Endothelial cell of umbilical vein (primary cell): ENCODE measurements at regions not wholly inside any gene's neighbourhood (a gene's known extent, or its start where the extent isn't known, plus 50 kb on each side); places are given as distances from the start of the nearest gene placed in this dataset.

Experiments
- BruUV-seq: library from RNA; stranded (reverse); fragments of 400-500 nt; replicated peaks from 2 replicates; lab custom pipeline; 2021; lab: Mats Ljungman, UMichigan
- CTCF ChIA-PET: fragments of 300-600, 350-600 bp; sonication (Branson Sonifier 250); formaldehyde crosslinking; loops from one replicate; lab custom pipeline; 2021; ENCODE audit warnings: antibody characterized with exemption, inconsistent platforms; lab: Charles Lee
- POLR2A ChIA-PET: fragments of 300-600, 350-600 bp; sonication (Branson Sonifier 250); formaldehyde crosslinking; loops from one replicate; lab custom pipeline; 2021; ENCODE audit warnings: antibody characterized with exemption, inconsistent platforms; lab: Charles Lee
- DNase-seq: peaks from one replicate; pipeline ENCODE4 v3.0.0-alpha.2; 2011; ENCODE audit warnings: low read depth, low spot score
- FAIRE-seq: peaks from 2 replicates; lab custom pipeline; 2011; peaks lifted over from hg19 to GRCh38; lab: Jason Lieb, UNC
- H2AFZ ChIP-seq: 2 replicates; pipeline ENCODE4 v1.6.0; 2012; ENCODE audit warnings: low read depth, low read length, control low read depth, inconsistent platforms
- H3K27ac ChIP-seq: 2 replicates; pipeline ENCODE4 v1.5.1; 2011; ENCODE audit warnings: low read depth, mild to moderate bottlenecking, control low read depth, low read length, moderate library complexity; ENCODE audit not compliant: insufficient read depth
- H3K27me3 ChIP-seq, 2 experiments: 2 replicates each; pipeline versions ENCODE4 v1.6.0 to v1.6.1; 2011; ENCODE audit warnings: low read length in 2 of 2, mixed read lengths in 1 of 2; ENCODE audit not compliant: control insufficient read depth in 2 of 2, insufficient read depth in 2 of 2
- H3K36me3 ChIP-seq, 2 experiments: 2 replicates in 1 of 2; 3 replicates in 1 of 2; pipeline ENCODE4 v1.5.1; 2011; ENCODE audit warnings: low read length in 2 of 2, mild to moderate bottlenecking in 1 of 2, moderate library complexity in 1 of 2; ENCODE audit not compliant: control insufficient read depth in 2 of 2, insufficient read depth in 2 of 2; ENCODE audit errors: extremely low read depth in 1 of 2
- H3K4me1 ChIP-seq: 3 replicates; pipeline ENCODE4 v1.5.1; 2011; ENCODE audit warnings: mild to moderate bottlenecking, low read length; ENCODE audit not compliant: control insufficient read depth, insufficient read depth; ENCODE audit errors: extremely low read depth
- H3K4me2 ChIP-seq: 2 replicates; pipeline ENCODE4 v1.6.1; 2011; ENCODE audit warnings: low read length, control low read depth, mixed read lengths; ENCODE audit not compliant: insufficient read depth
- H3K4me3 ChIP-seq, 3 experiments: fragments of 200-600 bp in 1 of 3; sonication (generic), shearing (Covaris generic) in 1 of 3; replicated peaks in 1 of 3; 2 replicates each; pipeline ENCODE4 v1.5.1; 2011 to 2016; ENCODE audit warnings: control low read depth in 3 of 3, low read length in 3 of 3, mild to moderate bottlenecking in 2 of 3, inconsistent platforms in 1 of 3, low read depth in 1 of 3, moderate library complexity in 1 of 3; ENCODE audit not compliant: insufficient read depth in 1 of 3
- H3K79me2 ChIP-seq: 2 replicates; pipeline ENCODE4 v1.6.0; 2012; ENCODE audit warnings: low read length, inconsistent platforms; ENCODE audit not compliant: control insufficient read depth, insufficient read depth
- H3K9ac ChIP-seq: replicated peaks from 2 replicates; pipeline ENCODE3; 2011; ENCODE audit warnings: low read length, control low read depth; ENCODE audit not compliant: insufficient read depth; ENCODE audit errors: extremely low read depth
- H3K9me1 ChIP-seq: replicated peaks from 3 replicates; pipeline ENCODE4 v1.6.0; 2011; ENCODE audit warnings: mild to moderate bottlenecking, low read length; ENCODE audit not compliant: control insufficient read depth, insufficient read depth; ENCODE audit errors: extremely low read depth
- H3K9me3 ChIP-seq: replicated peaks from 2 replicates; pipeline ENCODE4 v1.5.1; 2012; ENCODE audit warnings: low read length, inconsistent platforms; ENCODE audit not compliant: control insufficient read depth, insufficient read depth
- H4K20me1 ChIP-seq: replicated peaks from 2 replicates; pipeline ENCODE3; 2011; ENCODE audit warnings: mild to moderate bottlenecking, low read length; ENCODE audit not compliant: control insufficient read depth, insufficient read depth; ENCODE audit errors: extremely low read depth
- CTCF ChIP-seq, 2 donors: IDR thresholded peaks; 1 replicate in 1 of 2; 2 replicates in 1 of 2; pipeline ENCODE4 v1.5.1; 2011; ENCODE audit warnings: low read length in 2 of 2, mild to moderate bottlenecking in 2 of 2, moderate library complexity in 2 of 2, control low read depth in 1 of 2, inconsistent platforms in 1 of 2, low read depth in 1 of 2; ENCODE audit not compliant: insufficient read depth in 1 of 2; ENCODE audit errors: extremely low read depth in 1 of 2
- EZH2 ChIP-seq: IDR thresholded peaks from 2 replicates; pipeline ENCODE4 v1.6.1; 2012; ENCODE audit warnings: borderline replicate concordance, low read depth, mild to moderate bottlenecking, moderate library complexity, low read length, inconsistent platforms; ENCODE audit not compliant: severe bottlenecking
- FOS ChIP-seq: IDR thresholded peaks from 2 replicates; pipeline ENCODE4 v1.6.1; 2011; ENCODE audit warnings: mild to moderate bottlenecking, low read length, moderate library complexity, borderline replicate concordance; ENCODE audit not compliant: insufficient read depth
- GATA2 ChIP-seq: IDR thresholded peaks from 2 replicates; pipeline ENCODE4 v1.7.0; 2011; ENCODE audit warnings: low read depth, mild to moderate bottlenecking, moderate library complexity, mixed read lengths, low read length; ENCODE audit not compliant: insufficient read length, insufficient read depth
- JUN ChIP-seq: IDR thresholded peaks from 2 replicates; pipeline ENCODE4 v1.6.1; 2011; ENCODE audit warnings: borderline replicate concordance, low read depth; ENCODE audit not compliant: insufficient read length, insufficient read depth
- MAX ChIP-seq: IDR thresholded peaks from 2 replicates; pipeline ENCODE4 v1.6.1; 2011; ENCODE audit not compliant: insufficient read depth, insufficient read length
- MYC ChIP-seq: IDR thresholded peaks from one replicate; pipeline ENCODE4 v1.6.1; 2011; ENCODE audit warnings: mild to moderate bottlenecking, low read depth, low read length
- POLR2A ChIP-seq: IDR thresholded peaks from 2 replicates; pipeline ENCODE4 v1.6.1; 2012; ENCODE audit warnings: low read depth, mild to moderate bottlenecking, control low read depth, low read length
- POLR2AphosphoS5 ChIP-seq: IDR thresholded peaks from 2 replicates; pipeline ENCODE4 v1.6.1; 2012; ENCODE audit warnings: low read depth, mild to moderate bottlenecking, control low read depth, low read length, moderate library complexity; ENCODE audit not compliant: insufficient read depth
- dilution Hi-C: fragments of 300-500 bp; cut with MboI; formaldehyde crosslinking; loops from one replicate; pipeline ENCODE4 v1.15.0; 2019; ENCODE audit warnings: low sequenced_read_pairs; ENCODE audit not compliant: extremely low pct_ligation_motif_present
- intact Hi-C: fragments of 100-400 bp; cut with micrococcal nuclease; formaldehyde crosslinking; loops from one replicate; pipeline ENCODE4 v1.10.0; 2022

- TF ChIP-seq MAX, result no peak
- no peak for TF ChIP-seq FOS
- no peak for TF ChIP-seq EZH2
- TF ChIP-seq GATA2, result no peak
- no peak for TF ChIP-seq JUN
- TF ChIP-seq MYC, result no peak
- CTCF ChIA-PET, result no interaction called here
- BruUV-seq, result no TSS peak
Measured at GRCh38 chr4:132297346-132297745, 851.7 kb upstream of the PCDH10 start.

GRCh38 chr4:132299841-132300240 is 849.3 kb upstream of the PCDH10 start:
- no peak for FAIRE-seq
- Histone ChIP-seq H3K9me1 (no peaks in the 10 kb centered on the region), H3K36me3 (no peaks in the 10 kb centered on the region), H3K4me1 (no peaks in the 10 kb centered on the region), H3K4me3 (no peak overlapping the region), H3K9me3 (no peaks in the 10 kb centered on the region), H3K27me3 (no peaks in the 10 kb centered on the region), H3K27ac (no peak overlapping the region), H3K79me2 (no peaks in the 10 kb centered on the region), H3K4me2 (no peak overlapping the region), H4K20me1 (no peaks in the 10 kb centered on the region), H3K9ac (no peak overlapping the region), H2AFZ (no peak overlapping the region)
- ChIA-PET CTCF (interaction anchor here (0.9 kb wide), 1 partner anchor 670 kb away, joined by 3 read pairs; no protein-coding TSS in a partner anchor), POLR2A (no interaction called here)
- DNase-seq, result no peak
- no TSS peak for BruUV-seq
- intact Hi-C loops (no loop called here), dilution Hi-C loops (no loop called here)
- TF ChIP-seq CTCF (IDR thresholded peaks at IDR 0.05; ENCODE audit: extremely low read depth in 1 of 2, insufficient read depth in 1 of 2, low read depth in 1 of 2, low read length in 2 of 2), result no peak
- no peak for TF ChIP-seq JUN
- TF ChIP-seq FOS, result no peak
- TF ChIP-seq GATA2, result no peak
- no peak for TF ChIP-seq EZH2
- TF ChIP-seq MAX, result no peak
- TF ChIP-seq POLR2AphosphoS5, result no peak
- TF ChIP-seq POLR2A, result no peak
- TF ChIP-seq MYC, result no peak

More at GRCh38 chr4:132297346-132297745, 851.7 kb upstream of the PCDH10 start:
- no peak overlapping the region for H3K4me2 ChIP-seq
- no peaks in the 10 kb centered on the region for H4K20me1 ChIP-seq
- DNase-seq (peak; percentile 37), FAIRE-seq (no peak)
- H3K27me3 ChIP-seq, result no peaks in the 10 kb centered on the region
- no peaks in the 10 kb centered on the region for H3K79me2 ChIP-seq
- H3K4me3 ChIP-seq, result no peak overlapping the region
- no peaks in the 10 kb centered on the region for H3K4me1 ChIP-seq
- no peaks in the 10 kb centered on the region for H3K36me3 ChIP-seq
- POLR2A ChIA-PET, result no interaction called here
- intact Hi-C loops (no loop called here), dilution Hi-C loops (no loop called here)
- no peak overlapping the region for H3K27ac ChIP-seq
- H2AFZ ChIP-seq, result no peak overlapping the region
- no peaks in the 10 kb centered on the region for H3K9me3 ChIP-seq
- no peak overlapping the region for H3K9ac ChIP-seq
- H3K9me1 ChIP-seq, result no peaks in the 10 kb centered on the region
